Mucosa of stomach (tissue), 1 donor: ENCODE measurements at regions not wholly inside any gene's neighbourhood (a gene's known extent, or its start where the extent isn't known, plus 50 kb on each side); places are given as distances from the start of the nearest gene placed in this dataset.

Source experiments
- H3K27me3 ChIP-seq: one replicate; pipeline ENCODE4 v1.7.0; 2013; ENCODE audit warnings: mild to moderate bottlenecking, low read length; ENCODE audit not compliant: control insufficient read depth, insufficient read depth
- H3K36me3 ChIP-seq: one replicate; pipeline ENCODE4 v1.7.0; 2013; ENCODE audit warnings: low read length; ENCODE audit not compliant: control insufficient read depth, insufficient read depth
- H3K4me1 ChIP-seq: one replicate; pipeline ENCODE4 v1.7.0; 2013; ENCODE audit warnings: mild to moderate bottlenecking, low read length; ENCODE audit not compliant: control insufficient read depth, insufficient read depth
- H3K4me3 ChIP-seq: one replicate; pipeline ENCODE4 v1.7.0; 2013; ENCODE audit warnings: low read length
- H3K9ac ChIP-seq: one replicate; pipeline ENCODE4 v1.7.0; 2013; ENCODE audit warnings: mild to moderate bottlenecking, low read length, moderate library complexity
- H3K9me3 ChIP-seq: one replicate; pipeline ENCODE4 v1.7.0; 2013; ENCODE audit warnings: mild to moderate bottlenecking, low read length, moderate library complexity; ENCODE audit not compliant: control insufficient read depth
- donor health status: Pancreatic carcinoma.

- Histone ChIP-seq H3K9me3 (no peaks in the 10 kb centered on the region), H3K36me3 (no peaks in the 10 kb centered on the region), H3K4me3 (no peak overlapping the region), H3K9ac (no peak overlapping the region), H3K27me3 (no peaks in the 10 kb centered on the region), H3K4me1 (no peaks in the 10 kb centered on the region)
These were observed 152.2 kb upstream of the E2F8 start for GRCh38 chr11:19392847-19393518.

GRCh38 chr11:19392321-19392720 lies 151.6 kb upstream of the E2F8 start:
- Histone ChIP-seq H3K36me3 (no peaks in the 10 kb centered on the region), H3K4me3 (no peak overlapping the region), H3K9me3 (no peaks in the 10 kb centered on the region), H3K4me1 (no peaks in the 10 kb centered on the region), H3K27me3 (no peaks in the 10 kb centered on the region), H3K9ac (no peak overlapping the region)

- H3K9ac ChIP-seq: no peak overlapping the region
- H3K9me3 ChIP-seq: no peaks in the 10 kb centered on the region
- H3K4me3 ChIP-seq: no peak overlapping the region
- H3K36me3 ChIP-seq: no peaks in the 10 kb centered on the region
- H3K4me1 ChIP-seq: no peaks in the 10 kb centered on the region
- no peaks in the 10 kb centered on the region for H3K27me3 ChIP-seq
These were observed 150.9 kb upstream of the E2F8 start for GRCh38 chr11:19391652-19392051.

- no peaks in the 10 kb centered on the region for H3K9me3 ChIP-seq
- H3K9ac ChIP-seq: no peak overlapping the region
- H3K4me3 ChIP-seq: no peak overlapping the region
- no peaks in the 10 kb centered on the region for H3K27me3 ChIP-seq
- no peaks in the 10 kb centered on the region for H3K36me3 ChIP-seq
- H3K4me1 ChIP-seq: no peaks in the 10 kb centered on the region
These were observed 150.3 kb upstream of the E2F8 start for GRCh38 chr11:19391026-19391425.

GRCh38 chr11:19389787-19390303 lies 149.1 kb upstream of the E2F8 start:
- H3K9me3 ChIP-seq: no peaks in the 10 kb centered on the region
- no peak overlapping the region for H3K9ac ChIP-seq
- H3K4me3 ChIP-seq: no peak overlapping the region
- H3K36me3 ChIP-seq: no peaks in the 10 kb centered on the region
- H3K27me3 ChIP-seq: no peaks in the 10 kb centered on the region
- H3K4me1 ChIP-seq: no peaks in the 10 kb centered on the region

GRCh38 chr11:19382131-19382611 lies 141.4 kb upstream of the E2F8 start:
- H3K36me3 ChIP-seq: no peaks in the 10 kb centered on the region
- no peaks in the 10 kb centered on the region for H3K9me3 ChIP-seq
- H3K4me1 ChIP-seq: no peaks in the 10 kb centered on the region
- H3K9ac ChIP-seq: no peak overlapping the region
- H3K4me3 ChIP-seq: no peak overlapping the region
- H3K27me3 ChIP-seq: peaks cover 4% of the 10 kb centered on the region

- H3K4me1 ChIP-seq: no peaks in the 10 kb centered on the region
- H3K4me3 ChIP-seq: no peak overlapping the region
- no peaks in the 10 kb centered on the region for H3K36me3 ChIP-seq
- peaks cover 4% of the 10 kb centered on the region for H3K27me3 ChIP-seq
- H3K9me3 ChIP-seq: no peaks in the 10 kb centered on the region
- H3K9ac ChIP-seq: no peak overlapping the region
These were observed 139.6 kb upstream of the E2F8 start for GRCh38 chr11:19380375-19380774.

GRCh38 chr11:19379465-19379864 lies 138.7 kb upstream of the E2F8 start:
- Histone ChIP-seq H3K36me3 (no peaks in the 10 kb centered on the region), H3K27me3 (peaks cover 4% of the 10 kb centered on the region), H3K9me3 (no peaks in the 10 kb centered on the region), H3K4me1 (no peaks in the 10 kb centered on the region), H3K9ac (no peak overlapping the region), H3K4me3 (no peak overlapping the region)

- Histone ChIP-seq H3K4me3 (no peak overlapping the region), H3K4me1 (no peaks in the 10 kb centered on the region), H3K36me3 (no peaks in the 10 kb centered on the region), H3K9ac (no peak overlapping the region), H3K27me3 (peaks cover 4% of the 10 kb centered on the region), H3K9me3 (no peaks in the 10 kb centered on the region)
These were observed 138.1 kb upstream of the E2F8 start for GRCh38 chr11:19378814-19379213.

GRCh38 chr11:19377881-19378280 lies 137.1 kb upstream of the E2F8 start:
- Histone ChIP-seq H3K4me1 (no peaks in the 10 kb centered on the region), H3K36me3 (no peaks in the 10 kb centered on the region), H3K27me3 (peaks cover 4% of the 10 kb centered on the region), H3K9ac (no peak overlapping the region), H3K9me3 (no peaks in the 10 kb centered on the region), H3K4me3 (no peak overlapping the region)

- H3K4me3 ChIP-seq: no peak overlapping the region
- peaks cover under 1% of the 10 kb centered on the region for H3K4me1 ChIP-seq
- H3K9ac ChIP-seq: no peak overlapping the region
- H3K36me3 ChIP-seq: no peaks in the 10 kb centered on the region
- H3K27me3 ChIP-seq: no peaks in the 10 kb centered on the region
- no peaks in the 10 kb centered on the region for H3K9me3 ChIP-seq
These were observed 134.7 kb upstream of the E2F8 start for GRCh38 chr11:19375440-19375839.

- no peak overlapping the region for H3K4me3 ChIP-seq
- H3K9me3 ChIP-seq: no peaks in the 10 kb centered on the region
- H3K9ac ChIP-seq: no peak overlapping the region
- H3K27me3 ChIP-seq: no peaks in the 10 kb centered on the region
- peaks cover 8% of the 10 kb centered on the region for H3K4me1 ChIP-seq
- no peaks in the 10 kb centered on the region for H3K36me3 ChIP-seq
These were observed 133.4 kb upstream of the E2F8 start for GRCh38 chr11:19374151-19374569.
